Type B pancreatic cell (in vitro differentiated cells): ENCODE measurements at regions not wholly inside any gene's neighbourhood (a gene's known extent, or its start where the extent isn't known, plus 50 kb on each side); places are given as distances from the start of the nearest gene placed in this dataset.

ENCODE experiments used
- DNase-seq: peaks from one replicate; pipeline ENCODE4 v3.0.0; 2021; ENCODE audit warnings: mixed read lengths; ENCODE audit not compliant: unreplicated experiment; ENCODE audit errors: extremely low spot score
- H3K27ac Mint-ChIP-seq: 2 replicates; pipeline ENCODE4 v1.8.0; 2021; ENCODE audit warnings: mild to moderate bottlenecking, mixed read lengths
- H3K27me3 Mint-ChIP-seq: 2 replicates; pipeline ENCODE4 v1.8.0; 2021; ENCODE audit warnings: mixed read lengths
- H3K36me3 Mint-ChIP-seq: 2 replicates; pipeline ENCODE4 v1.8.0; 2021; ENCODE audit warnings: mixed read lengths
- H3K4me1 Mint-ChIP-seq: one replicate; pipeline ENCODE4 v1.8.0; 2021; ENCODE audit warnings: mixed read lengths; ENCODE audit not compliant: unreplicated experiment
- H3K4me3 Mint-ChIP-seq: 2 replicates; pipeline ENCODE4 v1.8.0; 2021; ENCODE audit warnings: mild to moderate bottlenecking, mixed read lengths
- H3K9me3 Mint-ChIP-seq: 2 replicates; pipeline ENCODE4 v1.8.0; 2021; ENCODE audit warnings: mixed read lengths
- TF ChIP-seq, protein P1 (sequence below): fragments of 200-600 bp; sonication (generic); conservative IDR thresholded peaks from 2 replicates; pipeline ENCODE4 v1.5.0; 2021; ENCODE audit warnings: antibody characterized with exemption, mild to moderate bottlenecking

DNA sequence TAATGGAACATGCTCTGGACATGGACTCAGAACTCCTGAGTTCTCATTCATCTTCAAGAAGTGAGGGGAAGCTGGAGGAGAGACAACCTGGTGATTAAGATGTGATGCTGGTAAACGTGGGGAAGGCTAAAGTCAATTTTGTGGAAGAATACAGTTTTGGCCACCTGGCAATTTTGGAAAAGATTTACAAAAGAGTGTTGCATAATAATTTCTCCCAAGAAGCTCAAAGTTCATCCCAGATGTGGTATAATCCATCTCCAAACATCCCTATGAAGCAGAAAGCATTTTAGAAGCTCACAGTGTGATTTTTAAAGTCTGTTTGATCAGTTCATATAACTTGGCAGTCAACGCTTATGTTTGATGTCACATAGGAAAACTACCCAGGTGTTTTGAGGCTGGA is 208.7 kb downstream of the LMX1A start:
- no peak overlapping the region for H3K4me3 Mint-ChIP-seq

DNA sequence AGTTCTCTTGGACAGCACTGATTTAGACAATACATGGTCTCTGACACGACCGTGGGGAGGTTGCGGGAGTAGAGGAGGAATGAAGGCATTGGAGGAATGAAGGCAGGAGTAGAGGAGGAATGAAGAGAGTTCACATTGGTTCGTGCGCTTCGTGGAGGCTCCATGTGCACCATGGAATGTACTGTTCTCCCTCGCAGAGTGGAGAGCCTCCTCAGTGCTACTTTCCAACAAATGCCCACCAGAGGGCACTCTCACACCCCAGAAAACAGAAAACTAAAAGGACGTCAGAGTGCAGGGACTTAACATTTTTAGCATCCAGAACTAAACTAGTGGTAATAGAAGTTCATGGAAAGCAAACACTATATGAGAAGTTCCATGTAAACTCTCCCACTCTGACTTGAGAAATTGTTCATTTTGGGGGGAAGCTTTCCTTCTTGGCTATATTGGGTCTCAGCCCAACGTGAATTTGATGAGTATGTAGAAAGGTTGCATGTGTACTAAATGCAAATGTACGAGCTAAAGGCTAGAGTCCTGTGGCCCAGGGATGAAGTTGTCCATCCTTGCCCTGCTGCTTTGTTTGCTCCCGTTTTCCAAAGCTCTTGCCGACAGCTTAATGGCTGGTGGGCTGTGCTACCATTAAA is 211.6 kb downstream of the LMX1A start:
- TF ChIP-seq, protein P1, sequence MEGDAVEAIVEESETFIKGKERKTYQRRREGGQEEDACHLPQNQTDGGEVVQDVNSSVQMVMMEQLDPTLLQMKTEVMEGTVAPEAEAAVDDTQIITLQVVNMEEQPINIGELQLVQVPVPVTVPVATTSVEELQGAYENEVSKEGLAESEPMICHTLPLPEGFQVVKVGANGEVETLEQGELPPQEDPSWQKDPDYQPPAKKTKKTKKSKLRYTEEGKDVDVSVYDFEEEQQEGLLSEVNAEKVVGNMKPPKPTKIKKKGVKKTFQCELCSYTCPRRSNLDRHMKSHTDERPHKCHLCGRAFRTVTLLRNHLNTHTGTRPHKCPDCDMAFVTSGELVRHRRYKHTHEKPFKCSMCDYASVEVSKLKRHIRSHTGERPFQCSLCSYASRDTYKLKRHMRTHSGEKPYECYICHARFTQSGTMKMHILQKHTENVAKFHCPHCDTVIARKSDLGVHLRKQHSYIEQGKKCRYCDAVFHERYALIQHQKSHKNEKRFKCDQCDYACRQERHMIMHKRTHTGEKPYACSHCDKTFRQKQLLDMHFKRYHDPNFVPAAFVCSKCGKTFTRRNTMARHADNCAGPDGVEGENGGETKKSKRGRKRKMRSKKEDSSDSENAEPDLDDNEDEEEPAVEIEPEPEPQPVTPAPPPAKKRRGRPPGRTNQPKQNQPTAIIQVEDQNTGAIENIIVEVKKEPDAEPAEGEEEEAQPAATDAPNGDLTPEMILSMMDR = peak; percentile 92
- peaks cover 8% of the 10 kb centered on the region for H3K4me1 Mint-ChIP-seq
- H3K9me3 Mint-ChIP-seq = no peaks in the 10 kb centered on the region
- H3K27me3 Mint-ChIP-seq = peaks cover 49% of the 10 kb centered on the region
- no peak overlapping the region for H3K27ac Mint-ChIP-seq
- no peak overlapping the region for H3K4me3 Mint-ChIP-seq
- DNase-seq = peak; percentile 80
- H3K36me3 Mint-ChIP-seq = no peaks in the 10 kb centered on the region

More for the DNA sequence above, 208.7 kb downstream of the LMX1A start:
- H3K4me1 Mint-ChIP-seq = peaks cover 8% of the 10 kb centered on the region
- H3K36me3 Mint-ChIP-seq = no peaks in the 10 kb centered on the region
- H3K27ac Mint-ChIP-seq = no peak overlapping the region
- H3K27me3 Mint-ChIP-seq = peaks cover 26% of the 10 kb centered on the region
- DNase-seq = no peak
- H3K9me3 Mint-ChIP-seq = no peaks in the 10 kb centered on the region
- TF ChIP-seq, protein P1 = no peak

DNA sequence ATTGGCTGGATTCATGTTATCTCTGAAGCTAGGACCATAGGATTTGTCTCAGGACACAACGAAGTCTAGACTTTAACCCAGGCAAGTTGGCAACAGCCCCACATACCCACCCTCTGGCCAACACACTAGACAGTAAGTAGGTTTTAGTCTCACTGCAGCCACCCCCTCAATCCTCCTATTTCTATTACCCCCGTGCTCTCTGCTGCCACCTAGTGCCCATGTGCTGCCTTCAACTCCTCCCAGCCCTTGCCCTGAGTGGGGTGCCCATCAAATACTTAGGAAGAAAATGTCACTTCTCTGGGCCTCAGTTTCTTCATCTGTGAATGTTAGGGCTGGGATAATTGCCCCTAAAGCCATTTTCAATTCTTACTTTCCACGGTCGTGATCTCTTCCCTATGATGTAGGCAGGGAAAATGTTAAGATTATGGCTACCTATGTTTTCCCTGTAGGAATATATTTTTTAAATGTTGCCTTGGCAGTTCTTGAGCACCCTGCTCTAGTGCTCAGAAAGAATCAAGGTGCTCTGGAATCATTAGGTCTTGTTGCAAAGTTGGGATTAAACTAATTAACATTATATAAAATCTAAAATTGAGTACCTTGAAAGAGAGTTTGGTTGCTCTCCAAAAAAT is 213.0 kb downstream of the LMX1A start:
- peaks cover 8% of the 10 kb centered on the region for H3K4me1 Mint-ChIP-seq
- H3K4me3 Mint-ChIP-seq = no peak overlapping the region
- peaks cover 61% of the 10 kb centered on the region for H3K27me3 Mint-ChIP-seq
- no peaks in the 10 kb centered on the region for H3K36me3 Mint-ChIP-seq
- H3K9me3 Mint-ChIP-seq = no peaks in the 10 kb centered on the region
- no peak for DNase-seq
- no peak overlapping the region for H3K27ac Mint-ChIP-seq
- TF ChIP-seq, protein P1 = peak; percentile 67

DNA sequence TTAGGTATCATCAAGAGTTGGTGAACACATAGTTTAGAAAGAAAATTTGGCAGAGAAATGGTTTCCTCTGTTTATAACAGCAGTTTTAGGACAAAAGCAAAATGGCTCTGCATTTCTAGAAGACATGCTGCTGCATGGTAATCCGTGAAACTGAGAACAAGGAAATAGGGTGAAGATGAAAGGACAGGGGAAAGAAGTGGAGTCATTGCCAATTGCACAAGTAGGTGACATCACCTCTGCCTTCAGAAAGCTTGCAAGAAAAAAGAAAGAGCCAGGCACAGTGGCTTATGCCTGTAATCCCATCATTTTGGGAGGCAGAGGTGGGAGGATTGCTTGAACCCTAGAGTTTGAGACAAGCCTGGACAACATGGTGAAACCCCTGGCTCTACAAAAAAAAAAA is 217.6 kb downstream of the LMX1A start:
- Mint-ChIP-seq H3K4me1 (no peaks in the 10 kb centered on the region), H3K4me3 (no peak overlapping the region), H3K36me3 (no peaks in the 10 kb centered on the region), H3K9me3 (no peaks in the 10 kb centered on the region), H3K27me3 (peaks cover 67% of the 10 kb centered on the region), H3K27ac (no peak overlapping the region)
- DNase-seq = no peak
- TF ChIP-seq, protein P1 = no peak

DNA sequence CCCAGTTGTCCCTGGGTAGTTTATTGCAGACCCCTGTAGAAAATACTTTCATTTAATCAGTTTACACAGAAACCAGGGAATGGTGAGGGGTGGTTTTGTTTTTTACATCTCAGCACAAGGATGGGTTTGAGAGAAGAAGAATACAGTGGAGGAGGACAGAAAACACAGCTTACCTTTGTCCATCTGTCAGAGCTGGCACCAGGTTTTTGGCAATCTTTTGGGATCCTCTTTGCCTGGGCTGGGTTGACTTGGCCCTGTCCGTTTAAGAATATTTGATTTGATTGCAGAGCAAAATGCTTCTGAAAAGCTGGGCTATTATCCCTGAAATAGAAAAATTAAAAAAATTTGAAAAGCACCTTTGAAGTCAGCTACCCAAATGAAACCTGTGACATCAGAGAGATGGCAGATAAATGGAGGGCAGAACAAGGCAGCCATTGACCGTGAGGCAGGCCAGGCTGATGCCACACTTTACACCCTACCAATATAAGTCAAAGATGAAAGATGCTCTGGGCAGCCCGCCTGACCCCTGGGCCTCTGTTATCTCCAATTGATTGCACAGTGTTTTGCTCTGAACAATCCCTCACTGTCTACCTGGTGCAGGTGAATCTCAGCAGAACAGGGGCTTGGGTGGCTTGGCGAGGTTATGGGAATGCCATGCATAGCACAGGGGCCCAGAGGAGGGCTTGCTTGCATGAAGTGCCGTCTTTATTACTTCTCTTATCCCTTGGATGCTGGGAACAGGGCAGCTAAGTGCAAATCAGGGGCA is 218.8 kb downstream of the LMX1A start:
- no peaks in the 10 kb centered on the region for H3K36me3 Mint-ChIP-seq
- TF ChIP-seq, protein P1 = no peak
- H3K27ac Mint-ChIP-seq = no peak overlapping the region
- H3K27me3 Mint-ChIP-seq = peaks cover 57% of the 10 kb centered on the region
- no peaks in the 10 kb centered on the region for H3K4me1 Mint-ChIP-seq
- DNase-seq = no peak
- H3K4me3 Mint-ChIP-seq = no peak overlapping the region
- no peaks in the 10 kb centered on the region for H3K9me3 Mint-ChIP-seq
